T-helper 2 cell (primary cell): ENCODE measurements at regions not wholly inside any gene's neighbourhood (a gene's known extent, or its start where the extent isn't known, plus 50 kb on each side); places are given as distances from the start of the nearest gene placed in this dataset.
"Not testable (repeated sequence)": the region's sequence is repeated elsewhere in the genome, so short reads cannot be mapped to it uniquely, and the experiment has no call there.

Experiments
- DNase-seq, 5 experiments: peaks; one replicate each; pipeline versions ENCODE4 v3.0.0 to v3.0.0-alpha.2; 2012 to 2022

DNA sequence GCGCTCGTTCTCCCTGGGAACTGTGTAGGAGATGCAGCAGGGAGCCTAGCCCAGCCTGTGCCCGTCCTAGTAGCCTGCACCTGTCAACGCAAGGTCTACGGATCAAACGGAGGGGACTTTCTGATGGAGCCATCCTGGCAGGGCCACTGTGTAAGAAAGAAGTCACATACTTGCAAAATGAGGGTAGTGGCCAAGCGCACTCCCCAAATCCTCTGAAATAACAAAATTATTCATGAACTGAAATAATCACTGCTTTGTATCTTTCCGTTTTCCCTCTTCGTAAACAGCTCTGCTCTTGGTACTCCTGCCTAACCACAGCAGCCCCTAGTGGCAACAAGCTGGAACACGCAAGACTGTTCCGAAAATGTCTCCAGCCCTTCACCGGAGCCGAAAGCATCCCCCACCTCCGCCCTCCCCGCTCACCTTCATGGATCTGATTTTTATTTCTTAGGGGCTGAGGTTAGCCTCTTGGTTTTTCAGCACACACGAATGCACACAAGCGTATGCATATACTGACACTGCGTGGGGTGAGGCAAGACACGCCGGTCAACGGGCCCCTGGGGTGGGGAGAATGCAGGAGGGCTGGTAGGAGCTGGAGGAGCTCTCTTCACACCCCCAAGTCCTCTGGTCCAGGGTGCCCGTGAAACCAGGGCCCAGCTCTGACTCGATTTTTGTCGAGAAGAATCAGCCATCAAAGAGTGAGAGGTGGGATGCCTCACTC lies 100.8 kb downstream of the ABCC12 start:
- peak in 1 of 5 experiments; percentile 59 for DNase-seq

DNA sequence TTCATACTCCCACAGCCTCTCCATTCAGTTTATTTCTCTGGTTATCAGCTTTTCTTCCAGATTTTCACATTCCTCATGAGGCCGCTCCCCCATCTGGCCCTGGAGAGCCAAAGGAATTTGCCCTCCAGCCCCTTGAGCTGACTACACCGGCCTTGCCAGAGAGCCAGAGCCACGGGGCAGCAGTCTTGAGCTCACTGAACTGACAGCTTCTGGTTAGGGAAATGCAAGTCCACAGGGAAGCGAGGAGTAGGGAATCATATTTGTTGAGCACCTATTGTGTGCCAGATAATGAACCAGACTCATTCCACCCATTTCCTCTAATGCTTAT lies 102.4 kb downstream of the ABCC12 start:
- no peak for DNase-seq

DNA sequence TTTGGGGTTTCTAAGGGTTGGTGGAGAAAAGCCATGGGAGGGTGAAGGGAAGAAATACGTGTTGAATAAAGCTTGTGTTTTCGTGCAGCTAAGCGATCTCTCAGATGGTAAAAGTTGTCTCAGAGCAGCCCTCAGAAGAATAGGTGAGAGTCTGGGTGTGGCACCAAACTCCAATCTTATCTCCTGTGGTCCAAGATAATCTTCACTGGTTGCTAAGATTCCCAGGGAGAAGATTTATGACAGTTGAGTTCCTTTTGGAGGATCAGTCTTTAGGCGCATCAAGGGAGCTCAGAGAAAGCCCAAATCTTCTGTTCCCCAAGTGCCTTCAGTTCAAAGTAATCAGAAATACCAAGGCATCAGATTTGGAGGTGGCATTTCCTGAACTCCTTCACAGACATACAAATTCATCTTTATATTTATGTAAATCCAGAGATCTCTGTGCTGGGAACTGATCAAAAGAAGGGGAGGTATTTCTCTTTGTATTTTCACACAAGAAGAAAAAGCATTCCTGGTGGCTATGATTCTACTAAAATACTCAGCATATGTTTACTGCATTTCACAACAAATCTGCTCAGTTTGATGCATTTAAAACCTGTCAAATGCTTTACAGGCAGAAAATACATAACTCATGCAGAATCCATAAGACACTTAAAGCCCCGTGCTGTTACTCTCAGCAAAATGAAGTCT lies 102.9 kb downstream of the ABCC12 start:
- DNase-seq: no peak

DNA sequence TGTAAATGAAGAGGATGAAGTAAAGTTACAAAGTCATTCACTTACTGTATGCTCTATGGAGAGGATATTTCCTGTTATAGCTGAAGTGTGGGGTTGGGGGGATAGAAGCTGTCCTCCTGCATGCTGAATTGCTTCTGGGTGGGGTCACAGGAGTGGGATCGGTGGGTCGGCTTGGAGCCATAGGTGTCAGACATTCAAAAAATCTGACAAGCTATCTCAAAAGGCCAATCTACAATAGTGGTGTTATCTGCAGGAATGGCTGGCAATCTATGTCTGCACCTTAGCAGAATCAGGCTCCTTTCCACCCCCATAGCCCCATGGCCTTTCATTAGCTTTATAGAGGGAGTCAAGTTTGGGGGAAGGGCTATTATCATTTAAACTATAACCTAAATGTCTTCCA lies 104.9 kb downstream of the ABCC12 start:
- DNase-seq: no peak

DNA sequence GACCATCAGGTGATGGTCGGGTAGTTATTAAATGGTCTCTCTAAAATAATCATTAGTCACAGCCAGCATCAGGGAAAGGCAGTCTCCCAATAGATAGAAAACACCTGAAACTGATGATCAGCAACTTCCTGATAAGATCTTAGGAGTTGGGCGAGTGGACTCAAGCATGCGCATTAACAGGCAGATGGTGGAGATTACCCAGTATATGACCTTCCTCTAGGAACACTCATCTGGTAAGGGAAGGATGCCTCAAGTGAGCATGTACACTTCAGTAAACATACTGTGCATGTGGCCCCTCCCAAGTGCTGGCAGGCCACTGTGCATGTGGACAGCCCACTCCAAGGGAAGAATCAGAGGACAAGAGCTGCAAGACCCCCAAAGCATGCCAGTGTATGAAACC lies 105.9 kb downstream of the ABCC12 start:
- no peak for DNase-seq

DNA sequence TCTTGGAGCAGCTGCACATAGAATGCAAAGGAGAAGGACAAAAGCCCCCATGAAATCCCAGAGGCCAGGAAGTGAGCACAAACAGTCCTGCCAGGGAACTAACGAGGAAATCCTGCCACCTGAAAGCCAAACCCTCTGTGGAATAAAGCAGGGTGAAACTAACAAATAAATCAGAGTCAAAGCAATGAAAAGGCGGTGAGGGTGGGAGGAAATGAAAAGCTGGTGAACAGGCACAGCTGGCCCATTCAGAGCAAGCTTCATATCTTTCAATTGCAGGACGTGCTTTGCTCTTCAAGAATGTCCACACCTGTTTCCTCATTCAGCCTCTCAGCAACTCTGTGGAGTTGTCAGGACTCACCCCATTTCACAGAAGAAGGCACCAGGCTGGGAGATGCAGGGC lies 108.1 kb downstream of the ABCC12 start:
- no peak for DNase-seq

DNA sequence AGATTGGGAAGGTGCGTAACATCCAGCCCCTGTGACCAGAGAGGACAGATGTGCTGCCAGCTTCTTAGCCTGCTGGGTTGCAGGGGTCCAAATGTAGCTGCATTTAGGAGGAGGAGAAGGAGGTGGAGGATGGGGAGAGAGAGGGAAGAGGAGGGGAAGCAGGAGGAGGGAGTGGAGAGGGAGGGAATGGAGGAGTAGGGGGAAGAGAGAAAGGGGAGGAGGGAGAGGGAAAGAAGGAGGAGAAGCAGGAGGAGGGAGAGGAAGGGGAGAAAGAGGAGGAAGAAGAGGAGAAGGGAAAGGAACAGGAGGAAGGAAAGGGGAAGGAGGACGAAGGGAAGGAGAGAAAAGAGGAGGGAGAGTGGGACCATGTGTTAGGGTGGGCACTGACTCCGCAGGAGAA lies 108.6 kb downstream of the ABCC12 start:
- no peak for DNase-seq

DNA sequence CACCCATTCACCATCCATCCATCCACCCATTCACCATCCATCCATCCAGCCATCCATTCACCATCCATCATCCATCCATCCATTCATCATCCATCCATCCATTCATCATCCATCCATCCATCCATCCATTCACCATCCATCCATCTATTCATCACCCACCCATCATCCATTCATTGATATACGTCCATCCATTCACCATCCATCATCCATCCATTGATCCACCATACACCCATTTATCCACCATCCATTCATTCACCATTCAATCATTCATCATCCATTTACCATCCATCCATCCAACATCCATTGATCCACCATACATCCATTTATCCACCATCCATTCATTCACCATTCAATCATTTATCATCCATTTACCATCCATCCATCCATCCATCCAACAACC lies 111.7 kb downstream of the ABCC12 start:
- DNase-seq: no peak

DNA sequence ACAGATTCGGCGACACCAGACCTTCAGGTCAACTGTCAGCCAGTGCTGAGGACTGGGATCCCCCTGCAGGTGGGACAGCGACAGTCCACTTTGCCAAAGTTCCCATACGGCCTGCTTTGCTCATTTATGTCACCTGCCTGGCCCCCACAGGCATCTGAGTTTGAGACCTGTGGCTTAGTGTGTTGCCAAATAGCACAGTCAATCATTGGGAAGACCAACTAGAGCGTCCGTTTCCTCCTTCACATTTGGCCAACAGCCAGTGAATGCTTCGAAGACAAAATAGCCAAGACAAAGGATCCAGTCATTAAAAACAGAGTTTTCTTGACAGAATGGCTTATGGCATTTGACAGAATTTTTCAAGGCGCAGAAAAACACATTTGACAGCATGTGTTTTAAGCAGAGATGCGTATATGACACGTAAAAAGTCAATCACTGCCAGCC lies 113.8 kb downstream of the ABCC12 start:
- no peak for DNase-seq

DNA sequence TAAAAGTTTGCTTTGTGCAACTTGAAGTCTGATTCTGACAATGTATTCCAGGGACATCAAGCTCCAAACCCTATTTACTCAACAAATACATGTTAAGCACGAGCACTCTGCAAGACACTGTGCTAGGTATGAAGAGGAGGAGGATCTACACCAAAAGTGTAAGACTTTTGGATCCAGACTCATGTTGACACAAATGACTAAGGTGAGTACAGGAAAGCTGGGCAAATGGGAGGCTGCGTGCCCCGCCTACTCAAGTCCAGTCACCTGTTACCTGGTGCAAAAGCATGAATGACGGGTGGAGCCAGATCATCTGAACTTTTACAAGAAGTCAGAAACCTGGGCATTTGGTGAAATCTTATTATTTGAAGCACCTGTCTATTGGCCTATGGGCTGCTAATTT lies 120.7 kb downstream of the ABCC12 start:
- no peak for DNase-seq

DNA sequence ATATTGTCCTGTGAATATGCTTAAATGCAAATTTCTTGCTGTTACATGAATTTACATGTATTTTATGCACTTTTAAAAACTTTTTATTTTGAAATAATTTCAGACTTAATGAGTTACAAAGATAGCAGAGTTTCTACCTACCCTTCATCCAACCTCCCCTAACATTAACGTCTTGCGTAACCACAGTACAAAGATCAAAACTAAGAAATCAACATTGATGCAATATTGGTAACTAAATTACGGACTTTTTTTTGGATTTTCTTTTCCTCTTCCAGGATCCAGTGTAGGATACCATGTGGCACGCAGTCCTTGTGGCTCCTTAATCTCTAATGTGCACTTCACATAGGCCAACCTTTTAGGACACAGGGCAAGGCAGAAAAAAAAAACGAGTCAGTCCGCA lies 124.9 kb downstream of the ABCC12 start:
- no peak for DNase-seq

DNA sequence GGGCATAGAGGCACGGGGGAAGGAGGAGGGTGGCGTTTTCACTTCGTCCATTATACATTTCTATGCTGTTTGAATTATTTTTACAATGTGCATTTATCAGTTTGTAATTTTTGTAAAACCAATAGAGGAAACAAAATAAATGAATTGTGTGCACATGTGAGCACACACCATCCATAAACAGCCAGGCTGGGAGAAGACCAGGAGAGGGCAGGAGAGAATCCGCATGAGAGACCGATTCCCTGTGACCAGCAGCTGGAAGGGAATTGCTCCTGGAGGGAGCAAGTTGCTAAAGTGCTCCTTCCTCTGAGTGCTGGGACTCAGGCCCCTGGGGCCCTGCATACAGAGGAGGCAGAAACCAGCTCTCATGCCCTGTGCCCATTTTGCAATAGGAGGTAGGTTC lies 126.0 kb downstream of the ABCC12 start:
- no peak for DNase-seq

DNA sequence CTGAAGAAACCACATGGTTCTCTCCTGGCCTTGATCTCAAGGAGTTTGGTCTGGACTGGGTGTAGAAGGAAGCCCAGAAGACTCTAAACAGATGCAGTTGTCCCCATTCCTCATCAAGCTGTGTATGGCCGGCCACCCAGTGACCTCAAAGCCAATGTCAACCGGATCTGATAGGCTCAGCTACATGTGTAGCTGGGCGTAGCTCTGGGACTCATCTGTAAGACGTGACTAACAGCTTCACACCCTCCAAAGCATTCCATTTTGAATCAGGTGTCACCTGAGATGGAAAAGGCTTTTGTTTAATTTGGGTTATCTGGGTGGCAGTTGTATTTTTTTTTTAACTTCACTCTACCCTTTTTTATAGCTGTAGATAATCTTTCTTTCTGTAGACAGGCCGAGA lies 130.4 kb downstream of the ABCC12 start:
- DNase-seq: no peak

DNA sequence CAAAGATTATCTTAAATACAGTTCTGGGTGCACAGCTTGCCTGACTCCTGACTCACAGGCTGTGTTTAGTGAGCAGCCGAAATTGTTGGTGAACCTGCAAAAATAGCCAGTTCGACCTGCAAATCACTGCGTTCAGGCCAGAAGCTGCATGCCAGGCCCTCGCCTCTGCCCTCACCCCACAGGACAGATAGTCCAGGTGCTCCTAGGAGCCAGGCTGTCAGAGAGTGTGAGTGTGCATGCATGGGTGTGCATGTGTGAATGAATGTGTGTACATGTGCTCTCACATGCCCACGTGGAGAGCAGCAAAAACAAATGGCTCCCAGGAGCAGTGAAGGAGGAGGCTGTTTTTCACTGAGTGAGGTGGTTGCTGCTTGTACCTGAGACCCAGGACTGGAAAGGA lies 131.8 kb downstream of the ABCC12 start:
- DNase-seq: no peak

DNA sequence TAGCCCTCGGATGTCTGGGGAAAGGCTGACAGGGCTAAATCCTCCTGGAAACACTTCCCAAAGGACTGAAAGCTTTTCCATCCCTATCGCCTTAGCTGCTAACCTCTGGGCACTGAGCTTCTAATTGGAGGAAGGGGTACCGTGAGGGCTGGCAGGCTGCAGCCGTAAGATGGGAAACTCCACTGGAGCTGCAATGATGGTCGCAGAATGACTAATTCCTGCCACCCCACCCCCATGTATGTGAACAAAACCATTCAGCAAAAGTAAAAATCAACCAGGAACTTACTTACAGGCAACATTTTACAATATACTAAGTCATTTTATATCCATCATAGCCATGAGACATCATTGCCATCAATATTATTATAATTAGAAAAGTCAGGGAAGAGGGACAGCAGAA lies 133.3 kb downstream of the ABCC12 start:
- no peak for DNase-seq

DNA sequence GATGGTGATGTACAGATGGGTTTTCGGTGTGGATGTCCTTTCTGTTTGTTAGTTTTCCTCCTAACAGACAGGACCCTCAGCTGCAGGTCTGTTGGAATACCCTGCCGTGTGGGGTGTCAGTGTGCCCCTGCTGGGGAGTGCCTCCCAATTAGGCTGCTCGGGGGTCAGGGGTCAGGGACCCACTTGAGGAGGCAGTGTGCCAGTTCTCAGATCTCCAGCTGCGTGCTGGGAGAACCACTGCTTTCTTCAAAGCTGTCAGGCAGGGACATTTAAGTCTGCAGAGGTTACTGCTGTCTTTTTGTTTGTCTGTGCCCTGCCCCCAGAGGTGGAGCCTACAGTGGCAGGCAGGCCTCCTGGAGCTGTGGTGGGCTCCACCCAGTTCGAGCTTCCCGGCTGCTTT lies 135.2 kb downstream of the ABCC12 start:
- not testable (repeated sequence) for DNase-seq

DNA sequence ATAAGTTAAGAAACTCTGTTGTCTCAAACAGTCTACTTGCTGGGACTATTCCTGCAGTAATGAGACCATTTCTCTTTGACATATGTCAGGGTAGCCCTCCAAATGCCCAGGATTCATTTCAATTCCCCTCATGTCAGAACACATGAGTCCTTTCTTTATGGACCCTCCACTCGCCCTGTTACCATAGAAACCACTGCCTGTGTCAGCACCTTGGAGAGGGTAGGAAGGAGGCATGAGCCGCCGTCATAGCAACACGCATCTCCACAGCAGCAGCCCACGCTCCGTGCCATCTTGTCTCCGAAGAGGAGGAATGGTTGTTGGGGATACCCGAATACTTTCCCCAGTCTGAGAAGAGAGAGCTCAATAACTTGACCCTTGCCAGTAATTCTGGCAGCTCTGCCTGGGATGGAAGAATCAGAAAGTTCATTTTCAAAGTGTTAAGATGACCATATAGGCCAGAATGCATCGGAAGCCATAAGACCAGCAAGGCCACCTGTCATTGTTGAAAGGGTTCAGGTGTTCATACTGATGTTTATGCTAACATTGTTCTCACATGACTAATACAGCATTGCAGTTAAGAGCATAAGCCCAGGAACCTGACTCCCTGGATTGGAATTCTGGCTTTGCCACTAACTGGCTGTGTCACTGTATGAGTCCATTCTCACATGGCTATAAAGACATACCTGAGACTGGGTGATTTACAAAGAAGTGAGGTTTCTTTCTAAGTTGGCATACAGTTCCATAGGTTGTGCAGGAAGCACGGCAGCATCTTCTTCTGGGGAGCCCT lies 141.3 kb downstream of the ABCC12 start:
- no peak for DNase-seq

DNA sequence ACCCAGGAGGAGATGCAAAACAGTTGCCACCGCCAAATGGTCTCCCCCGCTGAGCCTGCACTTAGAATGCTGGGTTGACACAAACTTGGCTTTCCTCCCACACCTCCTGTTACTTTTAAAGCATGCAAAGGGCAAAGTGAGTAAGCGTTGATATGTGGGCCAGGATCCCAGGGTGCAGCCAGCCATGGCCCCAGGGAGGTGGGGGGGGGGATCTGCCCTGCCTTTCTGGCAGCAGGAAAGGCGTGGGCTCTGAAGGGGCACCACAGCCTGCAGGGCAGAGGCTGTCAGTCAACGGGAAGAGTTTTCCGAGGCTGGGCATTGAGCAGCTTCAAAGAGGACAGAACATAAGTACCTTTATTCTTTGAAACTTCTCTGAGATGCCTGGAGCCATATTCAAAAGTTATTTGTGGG lies 142.3 kb downstream of the ABCC12 start:
- DNase-seq: no peak

DNA sequence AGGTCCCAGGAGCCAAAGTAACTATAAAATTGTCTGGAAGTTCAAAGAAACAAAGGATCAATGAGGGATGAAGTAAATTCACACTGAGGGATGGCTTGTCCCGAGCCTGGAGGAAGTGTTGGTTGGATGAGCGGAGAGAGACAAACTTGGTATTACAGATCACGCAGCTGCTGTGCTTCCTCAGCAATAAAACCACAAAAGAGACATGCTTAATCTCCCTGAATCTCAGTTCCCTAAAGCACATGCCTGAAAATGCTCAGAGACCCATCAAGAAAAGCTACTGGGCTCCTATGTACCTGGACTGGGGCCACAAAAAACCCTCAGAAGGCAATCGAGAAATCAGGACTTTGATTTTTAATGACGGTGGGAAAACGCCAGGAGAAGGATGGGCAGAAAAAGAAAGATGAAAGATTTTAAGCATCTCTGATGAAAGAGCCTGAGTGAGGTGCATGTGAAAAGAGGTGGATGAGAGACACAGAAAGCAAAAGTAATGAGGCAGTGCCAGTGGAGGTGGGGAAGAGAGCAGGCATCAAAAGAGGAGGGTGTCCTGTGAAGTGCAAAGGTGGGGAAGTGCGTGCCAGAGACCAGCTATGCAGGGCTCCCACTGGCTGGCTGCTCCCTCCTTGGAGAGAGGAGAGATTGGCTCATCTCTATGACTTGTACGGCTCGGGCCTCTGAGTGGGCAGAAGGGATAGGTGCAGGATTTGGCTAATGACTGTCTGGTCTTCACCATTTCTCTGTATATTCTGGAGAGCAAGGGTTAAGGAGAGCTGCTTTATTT lies 143.7 kb downstream of the ABCC12 start:
- DNase-seq: no peak

DNA sequence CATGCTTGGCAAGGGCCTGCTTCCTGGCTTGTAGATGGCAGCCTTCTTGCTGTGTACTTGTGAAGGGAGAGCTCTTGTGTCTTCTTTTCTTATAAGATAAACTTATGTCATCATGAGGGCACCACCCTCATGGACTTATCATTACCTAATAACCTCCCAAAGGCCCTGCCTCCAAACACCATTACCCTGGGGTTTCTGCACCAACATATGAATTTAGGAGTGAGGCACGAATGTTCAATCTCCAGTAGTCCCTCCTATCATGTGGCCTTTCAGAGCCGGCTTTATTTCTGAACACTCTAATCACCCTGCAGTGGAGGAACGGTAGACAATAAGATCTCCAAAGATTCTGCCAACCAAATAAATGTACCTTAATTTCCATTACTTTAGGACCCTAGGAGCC lies 144.3 kb downstream of the ABCC12 start:
- no peak for DNase-seq

DNA sequence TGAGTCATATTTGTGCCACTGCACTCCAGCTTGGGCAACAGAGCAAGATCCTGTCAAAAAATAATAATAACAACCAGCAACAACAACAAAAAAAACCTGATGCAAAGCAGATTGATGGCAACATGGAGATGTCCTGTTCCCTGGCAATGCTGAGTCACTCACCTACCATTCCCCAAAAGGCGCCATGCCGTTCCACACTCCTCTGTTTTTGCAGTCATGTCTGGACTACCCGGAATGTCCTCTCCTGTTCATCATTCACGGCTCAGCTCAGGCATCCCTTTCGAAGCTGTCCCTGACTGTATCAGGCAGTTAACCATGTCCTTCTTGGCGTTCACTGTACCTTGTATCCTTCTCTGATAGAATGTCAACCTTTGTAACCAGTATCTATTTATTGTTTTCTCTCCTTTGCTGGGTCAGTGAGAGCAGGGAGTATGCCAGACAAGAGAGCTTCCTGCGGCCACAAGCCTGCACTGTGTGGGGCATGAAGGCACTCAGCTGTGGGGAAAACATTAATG lies 147.7 kb downstream of the ABCC12 start:
- DNase-seq: no peak

DNA sequence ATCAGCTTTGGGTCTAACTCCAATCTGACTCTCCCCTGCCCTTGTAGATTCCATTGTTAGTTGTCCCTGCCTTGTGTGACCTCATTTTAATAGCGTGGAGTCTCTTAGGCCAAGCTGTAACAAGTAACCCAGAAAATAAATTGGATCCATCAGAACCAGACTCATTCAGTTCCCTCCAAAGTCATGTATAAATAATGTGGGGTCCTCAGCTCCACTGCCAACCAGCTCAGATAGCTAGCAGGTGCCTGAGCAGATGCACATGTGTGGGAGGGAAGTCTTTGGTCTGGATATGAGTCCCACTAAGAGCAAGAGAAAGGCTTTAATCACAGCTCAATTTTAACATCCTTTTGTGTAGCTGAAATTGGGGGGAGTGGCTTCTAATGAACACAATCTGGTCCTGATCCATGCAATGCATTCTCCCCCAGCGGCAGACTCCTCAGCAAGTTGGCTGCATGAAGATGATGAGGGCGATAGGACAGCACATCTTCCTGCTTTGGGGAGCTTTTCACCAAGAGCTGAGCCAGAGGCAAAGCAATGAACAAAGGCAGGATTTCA lies 151.6 kb downstream of the ABCC12 start:
- no peak for DNase-seq
